MV-4-11 (cell line): ENCODE measurements at regions not wholly inside any gene's neighbourhood (a gene's known extent, or its start where the extent isn't known, plus 50 kb on each side); places are given as distances from the start of the nearest gene placed in this dataset.
"Not testable (repeated sequence)": the region's sequence is repeated elsewhere in the genome, so short reads cannot be mapped to it uniquely, and the experiment has no call there.

Experiments
- DNase-seq: peaks from one replicate; lab custom pipeline; 2025; lab: John Stamatoyannopoulos, UW

DNA sequence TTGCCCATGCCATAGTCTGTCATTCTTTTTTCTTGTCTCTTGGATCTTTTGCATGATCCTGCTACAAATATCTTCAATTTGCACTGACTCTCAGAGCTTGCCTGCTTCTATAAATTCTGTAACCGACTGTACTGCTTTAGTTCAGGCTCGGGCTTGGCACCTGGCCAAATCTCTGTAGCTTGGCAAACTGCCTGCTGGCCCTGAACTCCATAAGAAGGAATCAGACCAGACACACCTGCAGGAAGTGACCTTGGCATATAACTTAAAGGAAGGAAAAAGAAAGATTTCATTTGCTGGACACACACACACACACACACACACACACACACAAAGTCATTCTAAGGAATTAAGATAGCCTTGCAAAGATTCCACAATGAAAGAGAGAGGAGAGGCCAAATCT is 291.2 kb upstream of the DDX18 start:
- no peak for DNase-seq

DNA sequence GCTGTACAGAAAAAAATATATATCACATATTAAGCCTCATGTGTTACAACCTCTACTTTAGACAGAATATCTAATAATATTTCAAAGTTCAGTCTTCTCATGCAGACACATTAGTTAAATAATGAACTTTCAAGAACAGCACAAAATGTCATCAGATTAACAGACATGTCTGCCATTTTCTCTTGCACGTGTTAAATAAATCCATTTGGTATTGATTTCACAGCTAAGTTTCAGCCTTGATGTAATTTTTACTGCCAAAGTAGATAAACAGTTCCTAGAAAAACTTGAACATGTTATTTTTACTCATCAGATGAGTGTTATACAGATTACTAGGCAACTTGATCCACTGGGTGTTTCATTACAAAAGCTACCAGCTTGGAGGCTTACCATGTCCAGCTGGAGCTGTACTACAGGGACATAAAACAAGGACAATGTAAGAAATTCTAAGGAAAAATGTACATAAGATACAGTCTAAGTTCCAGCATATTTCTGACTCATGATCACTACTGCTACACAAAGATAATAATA is 290.7 kb upstream of the DDX18 start:
- DNase-seq = no peak

DNA sequence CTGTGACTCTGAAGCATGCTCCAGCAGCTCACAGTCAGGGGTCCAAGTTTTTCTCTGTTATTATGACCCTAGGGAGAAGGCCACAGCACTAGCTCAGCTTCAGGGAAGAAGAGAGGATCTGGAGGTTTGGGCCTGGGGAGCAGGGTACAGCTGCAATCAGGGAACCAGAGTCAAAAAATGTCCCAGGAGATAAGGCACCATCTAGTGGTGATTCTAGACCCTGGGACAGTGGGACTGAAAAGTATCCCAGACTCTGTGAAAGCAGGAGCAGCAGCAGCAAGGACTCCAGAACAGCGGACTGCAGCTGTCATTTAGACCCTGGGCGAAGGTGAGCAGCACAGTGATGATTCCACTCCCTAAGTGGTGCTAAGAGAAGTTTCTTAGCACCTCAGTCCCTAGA is 278.4 kb upstream of the DDX18 start:
- no peak for DNase-seq

DNA sequence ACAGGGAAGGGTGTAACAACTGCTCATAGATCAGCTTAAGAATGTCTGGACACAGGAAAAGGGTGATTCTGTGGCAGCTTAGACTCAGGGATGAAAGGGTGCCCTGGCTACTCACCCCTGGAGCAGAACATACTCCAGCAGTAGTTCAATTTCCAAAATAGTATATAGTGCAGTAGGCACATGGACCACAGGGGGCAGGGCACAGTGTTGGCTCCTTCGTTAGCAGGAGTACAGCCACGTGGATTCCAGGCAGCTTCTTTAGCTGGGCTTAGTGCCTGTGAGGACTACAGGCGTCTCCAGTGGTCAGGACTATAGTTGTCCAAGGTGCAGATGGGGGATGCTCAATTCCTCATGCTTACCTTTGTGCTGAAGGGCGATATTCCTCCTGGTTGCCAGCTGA is 277.5 kb upstream of the DDX18 start:
- no peak for DNase-seq

DNA sequence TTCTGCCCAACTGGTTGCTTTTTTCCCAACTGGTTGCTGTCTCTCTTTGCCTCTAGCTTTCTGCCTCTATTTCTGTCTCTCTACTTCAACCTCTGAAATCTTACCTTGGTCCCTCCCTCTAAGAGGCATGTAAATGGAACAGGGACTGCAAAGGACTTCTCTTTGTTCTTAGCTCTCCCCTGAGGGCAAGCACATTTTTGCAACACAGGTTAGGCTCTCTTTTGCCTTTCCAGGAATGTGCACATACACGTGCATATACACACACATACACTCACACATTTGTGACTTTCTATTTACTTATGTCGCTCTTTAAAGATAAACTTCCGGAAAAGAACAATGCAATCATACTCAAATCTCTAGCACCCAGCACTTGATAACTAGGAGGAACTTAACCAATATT is 262.6 kb upstream of the DDX18 start:
- DNase-seq = no peak

DNA sequence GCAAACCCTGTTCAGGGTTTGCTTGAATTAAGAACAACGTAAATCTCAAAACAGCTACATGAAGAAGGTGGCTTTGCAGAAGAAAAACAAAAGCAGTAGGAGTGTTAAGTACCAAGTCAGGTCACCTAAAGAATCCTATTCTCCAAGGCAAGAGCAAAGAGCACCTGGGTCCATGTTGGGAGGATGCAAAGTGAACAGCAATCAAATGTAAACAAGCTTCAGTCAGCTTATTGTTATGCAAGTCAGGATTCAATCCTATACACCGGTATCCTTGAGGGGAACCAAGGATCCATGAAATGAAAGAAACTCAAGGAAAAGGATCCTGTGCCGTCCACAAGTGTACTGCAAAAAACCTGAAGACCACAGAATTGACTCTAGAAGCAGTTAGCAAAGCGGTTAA is 261.0 kb upstream of the DDX18 start:
- no peak for DNase-seq

DNA sequence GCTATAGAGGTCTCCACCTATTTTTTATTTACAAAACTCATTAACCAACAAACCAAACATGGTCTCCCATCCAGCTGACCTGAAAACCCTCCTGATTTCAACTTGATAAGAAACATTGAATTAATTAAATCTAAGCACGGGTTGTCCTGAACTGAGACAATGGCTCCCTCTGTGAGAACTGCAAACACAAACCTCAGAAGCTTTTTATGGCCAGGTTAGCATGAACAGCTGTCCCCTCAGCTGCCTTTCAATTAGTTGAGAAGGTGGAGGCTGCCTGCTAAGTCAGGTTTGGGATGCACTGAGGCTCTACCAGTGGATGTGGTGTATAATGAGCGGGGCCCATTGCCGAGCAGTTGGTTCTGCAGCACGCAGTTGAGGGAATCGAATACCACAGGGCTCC is 258.5 kb upstream of the DDX18 start:
- DNase-seq = no peak

DNA sequence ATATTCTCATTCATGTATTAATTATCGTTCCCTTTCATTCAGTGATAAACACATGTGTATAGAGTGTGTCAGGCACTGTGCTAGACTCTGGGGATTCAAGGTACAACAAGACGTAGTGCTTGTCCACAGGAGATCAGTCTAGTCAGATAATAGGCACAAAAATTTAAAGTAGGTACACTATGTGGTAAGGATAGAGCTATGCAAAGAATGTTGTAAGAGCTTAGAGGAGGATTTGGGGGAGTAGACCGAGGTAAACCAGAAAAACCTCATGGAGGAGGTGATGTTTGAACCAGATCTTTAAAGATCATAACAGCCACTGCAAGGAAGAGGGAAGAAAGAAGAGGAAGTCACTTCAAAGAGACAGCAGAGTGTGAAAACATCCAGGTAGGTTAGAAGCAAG is 256.9 kb upstream of the DDX18 start:
- DNase-seq = no peak

DNA sequence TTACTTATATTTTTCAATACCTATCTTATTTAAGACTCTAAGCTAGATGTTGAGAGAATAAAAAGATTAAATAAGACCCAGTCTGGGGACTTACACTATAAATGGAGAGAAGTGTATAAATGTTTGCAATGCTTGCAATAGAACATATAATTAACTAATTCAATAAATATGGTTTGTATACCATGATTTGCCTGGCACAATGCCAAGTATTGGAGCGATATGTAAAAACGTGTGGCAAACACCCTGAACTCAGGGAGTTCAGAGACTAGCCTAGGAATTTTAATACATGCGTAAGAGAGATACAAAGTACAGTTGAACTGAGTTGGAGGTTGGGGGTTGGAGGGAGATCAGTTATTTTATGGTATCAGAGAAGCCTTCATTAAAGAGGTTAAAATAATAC is 251.8 kb upstream of the DDX18 start:
- no peak for DNase-seq

DNA sequence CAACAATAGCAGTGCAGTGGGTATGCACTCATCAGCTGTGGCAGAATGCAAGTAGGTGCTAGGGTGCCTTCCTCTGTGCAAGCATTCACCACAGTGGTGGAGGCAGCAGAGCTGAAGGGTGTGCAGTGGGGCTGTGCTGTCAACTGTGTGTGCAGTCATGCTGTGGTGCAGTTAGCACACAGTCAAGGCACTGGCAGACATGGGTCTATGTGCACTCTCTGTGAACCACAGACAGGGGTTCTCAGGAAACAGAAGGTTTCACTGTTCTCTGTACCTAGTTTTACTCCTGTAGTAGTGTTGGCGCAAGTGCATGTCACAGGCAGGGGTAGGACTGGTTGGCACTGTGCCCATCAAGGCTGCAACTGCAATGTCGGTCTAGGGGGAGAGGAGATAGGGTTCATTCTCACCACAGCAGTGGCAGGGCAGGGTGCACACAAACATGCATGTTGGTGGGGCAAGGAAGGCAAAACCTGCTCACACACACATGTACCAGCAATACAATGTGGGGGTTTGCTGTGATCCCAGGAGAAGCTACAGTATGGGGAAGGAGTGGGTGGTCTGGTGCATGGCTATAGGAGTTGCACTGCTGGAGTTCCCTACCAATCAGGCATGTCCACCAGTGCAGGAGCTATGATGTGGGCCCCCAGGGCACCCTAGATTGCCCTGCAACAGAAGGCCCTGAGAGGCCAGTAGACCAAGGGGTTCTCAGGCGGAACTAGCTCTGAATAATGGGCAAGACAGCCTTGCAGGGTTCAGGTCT is 242.7 kb upstream of the DDX18 start:
- no peak for DNase-seq

DNA sequence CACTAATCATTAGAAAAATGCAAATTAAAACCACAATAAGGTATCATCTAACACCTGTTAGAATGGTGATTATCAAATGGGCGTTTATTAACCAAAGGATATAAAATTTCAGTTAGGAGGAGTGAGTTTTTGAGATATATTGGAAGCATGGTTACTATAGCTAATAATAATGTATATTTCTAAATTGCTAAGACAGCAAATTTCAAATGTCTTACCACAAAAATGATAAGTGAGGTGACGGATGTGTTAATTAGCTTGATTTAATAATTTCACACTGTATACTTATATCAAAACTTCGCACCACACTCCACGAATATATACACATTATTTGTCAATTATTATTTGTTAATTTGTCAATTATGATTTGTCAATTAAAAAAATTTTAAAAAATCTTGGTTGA is 227.2 kb upstream of the DDX18 start:
- DNase-seq = no peak

DNA sequence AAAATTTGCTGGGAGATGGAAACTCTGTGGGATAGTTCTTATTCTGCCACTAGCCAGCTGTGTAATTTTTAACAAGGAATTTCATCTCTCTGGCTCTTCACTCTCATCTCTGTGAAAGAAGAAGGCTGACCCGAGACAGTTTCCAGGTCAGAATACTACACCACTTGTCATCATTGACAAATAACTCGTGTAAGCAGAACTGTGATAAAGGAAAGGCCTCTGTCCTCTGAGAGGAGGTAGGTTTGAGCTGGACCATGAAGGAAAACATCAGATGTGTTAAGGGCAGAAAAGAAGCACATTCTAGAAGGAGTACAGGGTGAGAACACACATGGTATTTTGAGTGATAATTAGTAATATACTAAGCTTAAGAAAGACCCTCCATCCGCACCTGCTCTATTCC is 211.4 kb upstream of the DDX18 start:
- DNase-seq = no peak

DNA sequence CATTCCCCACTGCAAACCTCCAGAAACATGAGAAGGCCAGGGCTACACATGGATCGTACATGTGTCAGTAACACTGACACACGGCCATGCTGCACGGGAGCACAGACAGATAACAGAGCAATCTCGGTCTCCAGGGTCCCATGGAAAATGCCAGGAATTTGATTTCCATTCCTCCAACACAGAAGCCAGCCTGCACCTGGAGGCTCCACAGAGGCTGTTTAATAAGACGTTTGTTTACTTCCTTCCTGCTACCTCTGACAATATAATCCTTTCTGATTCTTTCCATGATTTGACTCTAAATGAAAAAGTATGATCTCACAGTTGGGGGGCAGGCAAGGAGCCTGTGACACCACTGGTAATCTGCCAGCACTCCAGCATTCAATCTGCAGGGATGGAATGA is 210.9 kb upstream of the DDX18 start:
- DNase-seq = no peak

DNA sequence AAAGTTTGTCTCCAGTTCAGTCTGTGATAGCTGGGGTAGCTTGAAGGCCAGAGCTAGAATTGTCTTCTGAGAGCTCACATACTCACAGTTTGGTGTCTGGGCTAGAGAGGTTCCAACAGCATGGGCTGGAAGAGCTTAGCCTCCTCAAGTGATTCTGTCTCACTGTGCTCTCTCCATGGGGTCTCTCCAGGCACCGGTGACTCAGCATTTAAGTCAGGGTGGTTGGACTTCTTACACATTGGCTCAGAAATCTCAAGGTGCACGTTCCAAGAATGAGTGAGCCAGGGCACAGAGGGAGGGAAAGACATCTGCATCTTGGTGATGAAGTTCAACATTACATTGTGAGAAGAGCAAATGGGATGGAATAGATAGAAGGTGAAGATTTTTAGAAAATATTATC is 207.3 kb upstream of the DDX18 start:
- DNase-seq = no peak

DNA sequence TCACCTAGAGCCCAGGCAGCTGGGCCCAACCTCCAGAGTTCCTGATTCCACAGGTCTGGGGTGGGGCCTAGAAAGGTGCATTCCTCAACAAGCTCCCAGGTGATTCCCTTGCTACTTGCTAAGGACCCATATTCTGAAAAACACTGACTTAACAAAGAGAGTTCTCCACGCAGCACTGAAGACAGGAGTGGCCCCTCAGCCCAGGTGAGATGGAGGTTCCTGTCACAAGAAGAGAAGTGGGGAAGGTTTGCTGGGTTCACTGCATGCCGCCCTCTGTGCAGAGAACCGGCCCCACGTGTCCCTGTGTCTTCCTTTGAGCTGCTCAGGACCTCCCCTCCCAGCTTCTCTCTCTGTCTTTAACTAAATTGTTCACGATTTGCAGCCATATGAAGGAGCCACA is 201.4 kb upstream of the DDX18 start:
- no peak for DNase-seq

DNA sequence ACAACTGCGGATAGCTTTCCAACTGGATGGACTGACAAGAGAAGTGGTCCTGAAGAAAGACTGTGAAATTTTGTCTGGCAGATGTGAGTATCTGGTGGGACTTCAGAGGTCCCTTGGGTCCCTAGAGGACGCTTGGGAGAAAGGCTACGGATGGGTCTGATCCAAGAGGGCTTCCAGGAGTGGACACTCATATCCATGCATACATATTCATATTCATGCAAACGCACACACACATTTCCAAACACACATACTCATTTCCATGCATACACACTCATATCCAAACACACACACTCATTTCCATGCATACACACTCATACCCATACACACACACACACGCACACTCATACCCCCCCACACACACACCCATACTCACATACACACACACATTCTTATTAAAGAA is 200.2 kb upstream of the DDX18 start:
- DNase-seq = no peak

DNA sequence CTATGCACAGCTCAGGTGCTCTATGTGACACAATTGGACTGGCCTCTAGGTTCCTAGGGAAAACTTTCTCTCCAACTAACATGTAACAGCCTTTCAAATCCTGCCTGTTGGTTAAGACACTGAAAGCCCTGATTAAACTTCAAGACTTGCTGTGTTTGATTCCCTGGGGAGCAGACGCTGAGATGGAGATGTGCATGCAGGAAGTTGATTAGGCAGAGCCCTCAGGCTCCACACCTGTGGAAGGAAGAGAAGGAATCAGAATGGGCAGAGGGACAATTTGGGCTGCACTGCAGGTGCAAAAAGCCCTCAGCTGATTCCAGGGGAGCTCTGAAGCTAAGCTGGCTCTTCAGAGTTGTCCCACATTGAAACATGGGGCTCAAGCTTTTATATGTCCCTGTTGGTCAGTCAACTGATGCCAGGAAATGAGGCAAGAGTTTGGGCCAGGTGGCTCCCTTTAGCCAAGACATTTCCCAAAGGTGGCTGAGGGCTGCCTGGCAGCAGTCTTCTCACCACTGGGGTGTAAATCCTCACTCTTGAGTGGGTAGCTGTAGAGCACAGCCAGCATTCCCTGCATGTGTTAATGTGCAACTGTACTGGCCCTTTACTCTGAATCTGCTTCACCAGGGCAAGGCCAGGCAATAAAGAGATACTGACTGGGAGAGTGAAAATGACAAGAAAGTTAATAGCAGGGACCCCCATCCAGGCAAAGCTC is 199.5 kb upstream of the DDX18 start:
- DNase-seq = no peak

DNA sequence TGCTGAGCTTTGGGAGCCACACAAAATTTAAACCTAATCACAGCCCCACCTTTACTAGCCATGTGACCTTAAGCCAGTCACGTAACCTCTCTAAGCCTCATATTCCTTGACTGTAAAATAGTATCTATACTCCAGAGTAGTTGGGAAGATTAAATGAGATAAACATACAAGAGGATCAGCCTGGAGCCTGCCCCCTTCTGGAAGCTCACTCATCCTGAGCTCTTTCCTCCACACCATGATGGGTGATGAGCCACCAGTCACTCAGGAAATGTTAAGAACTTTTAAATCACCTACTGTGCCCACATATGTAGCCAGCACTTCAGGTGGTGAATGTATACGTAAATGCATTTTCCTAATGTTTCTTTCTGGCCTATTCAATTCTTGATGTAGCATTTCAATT is 195.9 kb upstream of the DDX18 start:
- DNase-seq = no peak

DNA sequence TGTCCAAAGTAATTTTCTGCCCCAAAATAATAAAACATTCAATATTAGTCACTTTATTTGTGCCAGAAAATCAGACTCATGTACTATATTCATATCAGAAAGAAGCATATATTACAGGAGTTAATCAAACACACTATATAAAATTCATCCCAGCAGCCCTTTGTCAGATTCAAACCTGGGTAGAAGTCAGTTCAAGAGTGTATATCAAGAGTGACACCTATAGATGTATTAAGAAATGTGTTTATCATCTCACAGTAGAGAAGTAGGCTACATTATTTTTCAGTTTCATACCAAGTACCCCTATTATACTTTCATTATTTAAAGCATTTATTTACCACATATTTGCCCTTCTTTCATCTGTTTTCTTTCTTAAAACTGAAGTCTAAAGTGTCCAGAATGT is 193.2 kb upstream of the DDX18 start:
- DNase-seq = no peak

DNA sequence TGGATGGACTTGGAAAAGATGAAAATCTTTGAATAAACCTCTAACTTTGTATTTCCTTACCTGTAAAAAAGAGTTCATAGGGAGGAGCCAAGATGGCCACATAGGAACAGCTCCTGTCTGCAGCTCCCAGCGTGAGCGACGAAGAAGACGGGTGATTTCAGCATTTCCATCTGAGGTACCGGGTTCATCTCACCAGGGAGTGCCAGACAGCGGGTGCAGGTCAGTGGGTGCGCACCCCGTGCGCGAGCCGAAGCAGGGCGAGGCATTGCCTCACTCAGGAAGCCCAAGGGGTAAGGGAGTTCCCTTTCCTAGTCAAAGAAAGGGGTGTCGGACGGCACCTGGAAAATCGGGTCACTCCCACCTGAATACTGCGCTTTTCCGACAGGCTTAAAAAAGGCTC is 191.3 kb upstream of the DDX18 start:
- DNase-seq = not testable (repeated sequence)

DNA sequence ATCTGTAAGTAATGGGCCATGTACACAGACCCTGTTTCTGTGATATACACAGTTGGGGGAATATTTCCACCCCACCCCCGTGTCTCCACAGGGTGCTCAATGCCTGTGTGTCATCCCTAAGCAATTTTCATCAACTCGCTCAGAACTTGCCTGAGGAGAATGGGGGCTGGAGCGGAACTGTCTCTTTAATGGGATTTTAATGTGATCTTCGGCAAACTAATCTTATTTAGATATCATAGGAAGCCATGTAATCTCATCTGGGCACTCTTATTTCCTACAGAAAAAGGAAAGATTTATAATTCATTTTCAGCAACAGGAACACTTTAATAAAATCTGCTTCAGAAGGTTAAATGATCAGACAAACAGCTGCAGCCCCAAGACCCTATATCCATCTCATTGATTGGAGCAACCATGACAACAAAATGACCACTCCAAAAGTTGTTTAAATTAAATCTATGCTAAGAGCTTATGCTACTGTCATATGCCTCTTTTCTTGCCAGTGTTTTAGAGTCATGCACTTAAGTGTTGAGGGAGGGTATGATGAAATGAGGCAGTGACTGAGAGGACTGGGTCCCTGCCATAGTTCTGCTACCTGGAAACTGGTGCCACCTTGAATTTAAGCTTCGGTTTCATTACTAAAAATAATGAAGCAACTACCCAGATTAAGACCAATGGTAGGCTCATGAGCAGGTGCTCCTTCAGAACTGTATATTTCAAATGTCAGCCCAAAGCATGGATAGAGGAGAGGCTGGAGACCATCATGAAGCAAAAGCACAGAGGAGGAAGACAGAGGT is 183.1 kb upstream of the DDX18 start:
- no peak for DNase-seq

DNA sequence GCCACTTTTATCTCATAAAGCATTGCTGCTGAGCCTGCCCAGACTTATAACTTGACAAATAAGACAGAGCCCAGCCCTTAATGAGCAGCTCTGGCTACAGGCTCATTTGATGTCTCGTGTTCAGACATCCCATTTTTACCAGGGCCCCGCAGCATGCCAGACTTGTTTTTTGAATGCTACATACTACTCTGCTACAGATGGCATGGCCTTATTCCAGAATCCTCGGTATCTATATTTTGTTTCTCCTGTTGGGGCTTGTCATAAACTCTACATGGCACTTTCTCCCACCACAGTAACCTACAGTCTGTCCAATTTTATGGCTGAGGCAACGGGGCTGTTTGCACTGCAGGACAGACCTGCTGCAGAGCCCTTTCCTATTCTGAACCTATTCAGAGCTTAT is 179.0 kb upstream of the DDX18 start:
- DNase-seq = no peak

DNA sequence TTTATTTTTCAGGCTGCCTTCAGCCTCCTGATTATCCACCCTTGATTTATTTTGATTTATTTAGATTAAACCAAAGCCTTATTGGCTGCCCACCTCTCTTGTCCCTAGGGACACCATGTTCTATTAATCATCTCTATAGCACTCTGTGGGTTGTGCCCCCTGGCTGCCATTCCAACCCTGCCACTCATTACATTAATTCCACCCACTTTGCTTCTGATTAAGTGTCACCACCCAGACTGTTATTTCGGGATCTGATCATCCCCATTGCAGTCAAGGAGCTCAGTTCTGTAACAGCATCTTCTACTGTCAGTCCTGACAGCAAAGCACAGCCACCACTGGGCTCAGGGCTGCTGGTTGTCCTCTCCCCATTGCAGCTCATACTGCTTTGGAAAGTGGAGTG is 175.1 kb upstream of the DDX18 start:
- no peak for DNase-seq
